Endometrial microvascular endothelial cells (primary cell): ENCODE measurements at regions not wholly inside any gene's neighbourhood (a gene's known extent, or its start where the extent isn't known, plus 50 kb on each side); places are given as distances from the start of the nearest gene placed in this dataset.

ENCODE experiments used
- in situ Hi-C: cut with HindIII; loops from 2 replicates; pipeline ENCODE4 v1.10.0; 2017; ENCODE audit warnings: low sequenced_read_pairs, low pct_unique_long_range_greater_than_20kb; ENCODE audit errors: inconsistent ontology term

GRCh38 chr6:113291751-113292445, 565.2 kb upstream of the MARCKS start:
- in situ Hi-C loops = no loop called here

GRCh38 chr6:113292646-113293422, 564.3 kb upstream of the MARCKS start:
- in situ Hi-C loops = no loop called here

GRCh38 chr6:113293423-113293740, 563.8 kb upstream of the MARCKS start:
- in situ Hi-C loops = no loop called here

GRCh38 chr6:113299531-113299930, 557.6 kb upstream of the MARCKS start:
- in situ Hi-C loops = no loop called here

- in situ Hi-C loops = no loop called here
Measured at GRCh38 chr6:113301651-113302050, 555.5 kb upstream of the MARCKS start.

GRCh38 chr6:113304116-113304515, 553.0 kb upstream of the MARCKS start:
- in situ Hi-C loops = no loop called here

- in situ Hi-C loops = no loop called here
Measured at GRCh38 chr6:113306552-113307145, 550.5 kb upstream of the MARCKS start.

GRCh38 chr6:113308266-113308665, 548.9 kb upstream of the MARCKS start:
- in situ Hi-C loops = no loop called here

GRCh38 chr6:113313841-113314240, 543.3 kb upstream of the MARCKS start:
- in situ Hi-C loops = no loop called here

GRCh38 chr6:113315165-113315564, 542.0 kb upstream of the MARCKS start:
- in situ Hi-C loops = no loop called here

GRCh38 chr6:113315879-113316278, 541.3 kb upstream of the MARCKS start:
- in situ Hi-C loops = no loop called here

- in situ Hi-C loops = no loop called here
Measured at GRCh38 chr6:113317442-113317841, 539.7 kb upstream of the MARCKS start.

GRCh38 chr6:113317891-113318574, 539.1 kb upstream of the MARCKS start:
- in situ Hi-C loops = no loop called here

- in situ Hi-C loops = no loop called here
Measured at GRCh38 chr6:113318575-113318917, 538.6 kb upstream of the MARCKS start.

- in situ Hi-C loops = no loop called here
Measured at GRCh38 chr6:113320653-113321052, 536.5 kb upstream of the MARCKS start.

- in situ Hi-C loops = no loop called here
Measured at GRCh38 chr6:113326781-113327180, 530.4 kb upstream of the MARCKS start.

GRCh38 chr6:113328886-113329381, 528.2 kb upstream of the MARCKS start:
- in situ Hi-C loops = no loop called here

GRCh38 chr6:113329942-113330635, 527.1 kb upstream of the MARCKS start:
- in situ Hi-C loops = no loop called here

- in situ Hi-C loops = no loop called here
Measured at GRCh38 chr6:113330636-113330946, 526.6 kb upstream of the MARCKS start.
